SK-N-SH treated with all-trans-retinoic acid at 6 μM for 48 hours (cell line): ENCODE measurements at regions not wholly inside any gene's neighbourhood (a gene's known extent, or its start where the extent isn't known, plus 50 kb on each side); places are given as distances from the start of the nearest gene placed in this dataset.

Experiments used
- ARNTL ChIP-seq: fragments of 450-650 bp; formaldehyde crosslinking; IDR thresholded peaks from 2 replicates; pipeline ENCODE4 v1.5.0; 2020; ENCODE audit warnings: low read depth, mild to moderate bottlenecking, moderate library complexity, borderline replicate concordance
- CREB5 ChIP-seq: fragments of 250-450 bp; sonication (Bioruptor Pico); IDR thresholded peaks from 2 replicates; pipeline ENCODE4 v1.5.1; 2020; ENCODE audit warnings: low read depth, mild to moderate bottlenecking, moderate library complexity
- CSDC2 ChIP-seq: fragments of 250-450 bp; sonication (Bioruptor Pico); IDR thresholded peaks from 2 replicates; pipeline ENCODE4 v1.5.0; 2020; ENCODE audit warnings: mild to moderate bottlenecking, moderate library complexity
- GLIS3 ChIP-seq: fragments of 250-450 bp; sonication (Bioruptor Pico); IDR thresholded peaks from 2 replicates; pipeline ENCODE4 v1.5.0; 2020; ENCODE audit warnings: mild to moderate bottlenecking, moderate library complexity
- PATZ1 ChIP-seq: fragments of 250-450 bp; sonication (Bioruptor Pico); IDR thresholded peaks from 2 replicates; pipeline ENCODE4 v1.8.0; 2020; ENCODE audit warnings: mild to moderate bottlenecking, moderate library complexity, borderline replicate concordance
- RARB ChIP-seq: fragments of 250-450 bp; sonication (Bioruptor Pico); IDR thresholded peaks from 2 replicates; pipeline ENCODE4 v1.8.0; 2021; ENCODE audit warnings: mild to moderate bottlenecking, moderate library complexity
- SNAI2 ChIP-seq: fragments of 250-450 bp; sonication (Bioruptor Pico); IDR thresholded peaks from 2 replicates; pipeline ENCODE4 v1.5.0; 2020; ENCODE audit warnings: mild to moderate bottlenecking, moderate library complexity
- TOX ChIP-seq: fragments of 250-450 bp; sonication (Bioruptor Pico); IDR thresholded peaks from 2 replicates; pipeline ENCODE4 v1.8.0; 2021; ENCODE audit warnings: mild to moderate bottlenecking, moderate library complexity, borderline replicate concordance
- ZC3H10 ChIP-seq: fragments of 250-450 bp; sonication (Bioruptor Pico); IDR thresholded peaks from 2 replicates; pipeline ENCODE4 v1.5.1; 2021; ENCODE audit warnings: mild to moderate bottlenecking, moderate library complexity
- ZNF565 ChIP-seq: fragments of 450-650 bp; formaldehyde crosslinking; conservative IDR thresholded peaks from 2 replicates; pipeline ENCODE4 v1.5.0; 2020; ENCODE audit warnings: low read depth, mild to moderate bottlenecking, moderate library complexity
- TF ChIP-seq, protein P1 (sequence below): fragments of 250-450 bp; sonication (Bioruptor Pico); IDR thresholded peaks from 2 replicates; pipeline ENCODE4 v1.5.0; 2020; ENCODE audit warnings: mild to moderate bottlenecking, moderate library complexity

GRCh38 chr11:15888556-15889345 is 467.6 kb downstream of the SOX6 start:
- TF ChIP-seq CSDC2 (CRISPR knock-in tag) (no peak), ARNTL (no peak), ZC3H10 (no peak), RARB (CRISPR knock-in tag) (no peak), PATZ1 (CRISPR knock-in tag) (no peak), CREB5 (no peak), ZNF565 (CRISPR knock-in tag) (no peak), SNAI2 (CRISPR knock-in tag) (no peak), GLIS3 (CRISPR knock-in tag) (no peak), TOX (CRISPR knock-in tag) (no peak)
- TF ChIP-seq, protein P1, sequence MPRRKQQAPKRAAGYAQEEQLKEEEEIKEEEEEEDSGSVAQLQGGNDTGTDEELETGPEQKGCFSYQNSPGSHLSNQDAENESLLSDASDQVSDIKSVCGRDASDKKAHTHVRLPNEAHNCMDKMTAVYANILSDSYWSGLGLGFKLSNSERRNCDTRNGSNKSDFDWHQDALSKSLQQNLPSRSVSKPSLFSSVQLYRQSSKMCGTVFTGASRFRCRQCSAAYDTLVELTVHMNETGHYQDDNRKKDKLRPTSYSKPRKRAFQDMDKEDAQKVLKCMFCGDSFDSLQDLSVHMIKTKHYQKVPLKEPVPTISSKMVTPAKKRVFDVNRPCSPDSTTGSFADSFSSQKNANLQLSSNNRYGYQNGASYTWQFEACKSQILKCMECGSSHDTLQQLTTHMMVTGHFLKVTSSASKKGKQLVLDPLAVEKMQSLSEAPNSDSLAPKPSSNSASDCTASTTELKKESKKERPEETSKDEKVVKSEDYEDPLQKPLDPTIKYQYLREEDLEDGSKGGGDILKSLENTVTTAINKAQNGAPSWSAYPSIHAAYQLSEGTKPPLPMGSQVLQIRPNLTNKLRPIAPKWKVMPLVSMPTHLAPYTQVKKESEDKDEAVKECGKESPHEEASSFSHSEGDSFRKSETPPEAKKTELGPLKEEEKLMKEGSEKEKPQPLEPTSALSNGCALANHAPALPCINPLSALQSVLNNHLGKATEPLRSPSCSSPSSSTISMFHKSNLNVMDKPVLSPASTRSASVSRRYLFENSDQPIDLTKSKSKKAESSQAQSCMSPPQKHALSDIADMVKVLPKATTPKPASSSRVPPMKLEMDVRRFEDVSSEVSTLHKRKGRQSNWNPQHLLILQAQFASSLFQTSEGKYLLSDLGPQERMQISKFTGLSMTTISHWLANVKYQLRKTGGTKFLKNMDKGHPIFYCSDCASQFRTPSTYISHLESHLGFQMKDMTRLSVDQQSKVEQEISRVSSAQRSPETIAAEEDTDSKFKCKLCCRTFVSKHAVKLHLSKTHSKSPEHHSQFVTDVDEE (CRISPR knock-in tag) = no peak
